RWPE2 (cell line): ENCODE measurements at regions not wholly inside any gene's neighbourhood (a gene's known extent, or its start where the extent isn't known, plus 50 kb on each side); places are given as distances from the start of the nearest gene placed in this dataset.
A peak's percentile ranks its signal among the peaks of the same experiment; 100 is the strongest.
"Not testable (repeated sequence)": the region's sequence is repeated elsewhere in the genome, so short reads cannot be mapped to it uniquely, and the experiment has no call there.

Experiments
- ATAC-seq: fragments of 200-7000 bp; cut with Tn5 transposase; 3 replicates; pipeline ENCODE4 v1.9.1; 2021; ENCODE audit warnings: low read depth
- DNase-seq: peaks from one replicate; pipeline ENCODE4 v3.0.0-alpha.2; 2020; ENCODE audit warnings: low spot score
- H3K27ac ChIP-seq: fragments of 450-650 bp; 2 replicates; pipeline ENCODE4 v1.5.1; 2017; ENCODE audit warnings: mild to moderate bottlenecking; ENCODE audit not compliant: poor library complexity, severe bottlenecking
- H3K27me3 ChIP-seq: fragments of 250-450 bp; sonication (Bioruptor Pico); 2 replicates; pipeline ENCODE4 v1.5.1; 2021; ENCODE audit warnings: mild to moderate bottlenecking, moderate library complexity; ENCODE audit not compliant: insufficient read depth, poor library complexity, severe bottlenecking
- H3K36me3 ChIP-seq: fragments of 250-450 bp; sonication (Bioruptor Pico); 2 replicates; pipeline ENCODE4 v1.5.1; 2020; ENCODE audit warnings: low read depth, mild to moderate bottlenecking, moderate library complexity
- H3K4me1 ChIP-seq: fragments of 250-450 bp; sonication (Bioruptor Pico); 2 replicates; pipeline ENCODE4 v1.5.1; 2021; ENCODE audit warnings: mild to moderate bottlenecking, moderate library complexity; ENCODE audit not compliant: insufficient read depth, poor library complexity, severe bottlenecking
- H3K4me3 ChIP-seq: fragments of 250-450 bp; sonication (Bioruptor Pico); 2 replicates; pipeline ENCODE4 v1.5.1; 2021; ENCODE audit warnings: mild to moderate bottlenecking, moderate library complexity; ENCODE audit not compliant: severe bottlenecking
- H3K9me3 ChIP-seq: fragments of 250-450 bp; sonication (Bioruptor Pico); 2 replicates; pipeline ENCODE4 v1.5.1; 2021; ENCODE audit warnings: mild to moderate bottlenecking, moderate library complexity; ENCODE audit not compliant: severe bottlenecking
- CTCF ChIP-seq: fragments of 450-650 bp; IDR thresholded peaks from one replicate; pipeline ENCODE4 v1.5.1; 2017; ENCODE audit warnings: mild to moderate bottlenecking, moderate library complexity; ENCODE audit not compliant: poor library complexity, severe bottlenecking

- Histone ChIP-seq H3K4me1 (no peaks in the 10 kb centered on the region), H3K9me3 (no peaks in the 10 kb centered on the region), H3K4me3 (no peak overlapping the region), H3K27me3 (no peaks in the 10 kb centered on the region), H3K36me3 (no peaks in the 10 kb centered on the region), H3K27ac (no peak overlapping the region)
- no peak for TF ChIP-seq CTCF
- no peak for ATAC-seq
- no peak for DNase-seq
Measured at GRCh38 chr12:108424816-108425215, 85.7 kb upstream of the CMKLR1 start.

- no peaks in the 10 kb centered on the region for H3K36me3 ChIP-seq
- H3K4me1 ChIP-seq = no peaks in the 10 kb centered on the region
- ATAC-seq = peak; percentile 67
- no peak for TF ChIP-seq CTCF
- no peak overlapping the region for H3K4me3 ChIP-seq
- H3K9me3 ChIP-seq = no peaks in the 10 kb centered on the region
- no peak overlapping the region for H3K27ac ChIP-seq
- DNase-seq = no peak
- no peaks in the 10 kb centered on the region for H3K27me3 ChIP-seq
Measured at GRCh38 chr12:108424026-108424425, 84.9 kb upstream of the CMKLR1 start.

- no peak overlapping the region for H3K27ac ChIP-seq
- TF ChIP-seq CTCF = no peak
- no peaks in the 10 kb centered on the region for H3K27me3 ChIP-seq
- H3K4me1 ChIP-seq = no peaks in the 10 kb centered on the region
- H3K9me3 ChIP-seq = no peaks in the 10 kb centered on the region
- DNase-seq (no peak), ATAC-seq (no peak)
- H3K36me3 ChIP-seq = no peaks in the 10 kb centered on the region
- H3K4me3 ChIP-seq = no peak overlapping the region
Measured at GRCh38 chr12:108423486-108423885, 84.4 kb upstream of the CMKLR1 start.

GRCh38 chr12:108421082-108421481, 82.0 kb upstream of the CMKLR1 start:
- ATAC-seq = not testable (repeated sequence)

GRCh38 chr12:108420421-108420820, 81.3 kb upstream of the CMKLR1 start:
- H3K4me3 ChIP-seq, H3K36me3 ChIP-seq, ATAC-seq, H3K27ac ChIP-seq, H3K9me3 ChIP-seq, DNase-seq, H3K27me3 ChIP-seq, H3K4me1 ChIP-seq: not testable (repeated sequence)

More at GRCh38 chr12:108421082-108421481, 82.0 kb upstream of the CMKLR1 start:
- H3K27ac ChIP-seq, H3K4me1 ChIP-seq, H3K36me3 ChIP-seq, DNase-seq, H3K4me3 ChIP-seq, H3K27me3 ChIP-seq, H3K9me3 ChIP-seq: not testable (repeated sequence)

GRCh38 chr12:108419949-108420348, 80.8 kb upstream of the CMKLR1 start:
- Histone ChIP-seq H3K27me3 (no peaks in the 10 kb centered on the region), H3K4me3 (no peak overlapping the region), H3K27ac (no peak overlapping the region), H3K36me3 (no peaks in the 10 kb centered on the region), H3K9me3 (no peaks in the 10 kb centered on the region), H3K4me1 (no peaks in the 10 kb centered on the region)
- DNase-seq = no peak
- no peak for ATAC-seq
- TF ChIP-seq CTCF = no peak
